Left ventricle myocardium superior (tissue), 1 donor: ENCODE measurements at regions not wholly inside any gene's neighbourhood (a gene's known extent, or its start where the extent isn't known, plus 50 kb on each side); places are given as distances from the start of the nearest gene placed in this dataset.
"Not testable (repeated sequence)": the region's sequence is repeated elsewhere in the genome, so short reads cannot be mapped to it uniquely, and the experiment has no call there.

Source experiments
- ATAC-seq: fragments of 200-7000 bp; cut with Tn5 transposase; one replicate; pipeline ENCODE4 v1.9.1; 2020; ENCODE audit warnings: mild to moderate bottlenecking, moderate library complexity
- DNase-seq: peaks from one replicate; pipeline ENCODE4 v3.0.0-alpha.2; 2020
- intact Hi-C: fragments of 100-400 bp; cut with micrococcal nuclease; formaldehyde crosslinking; loops from one replicate; pipeline ENCODE4 v1.11.0; 2022
- donor health status: DM: no; HTN: yes; CAD: no; lungs with severe emphysema.

DNA sequence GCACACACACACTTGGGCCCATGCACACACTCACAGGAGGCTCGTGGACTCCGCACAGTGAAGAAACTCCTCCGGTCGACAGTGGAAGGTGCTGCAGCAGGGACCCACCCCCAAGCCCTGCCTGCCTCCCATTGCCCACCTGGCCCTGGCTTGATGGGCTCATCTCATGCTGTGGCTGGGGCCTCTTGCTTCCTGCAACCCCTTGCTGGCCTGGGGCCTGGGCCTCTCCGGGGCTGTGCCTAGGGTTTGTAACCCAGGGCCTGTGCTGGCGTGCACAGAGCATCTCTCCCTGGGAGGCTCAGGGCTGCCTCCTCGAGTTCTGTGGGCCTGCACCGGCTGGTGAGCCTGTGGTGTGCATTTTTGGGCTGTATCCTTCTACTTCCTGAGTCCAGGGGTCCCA is 524.0 kb downstream of the GOLGA6L6 start:
- intact Hi-C loops, ATAC-seq: not testable (repeated sequence)
- peak; percentile 10 for DNase-seq

DNA sequence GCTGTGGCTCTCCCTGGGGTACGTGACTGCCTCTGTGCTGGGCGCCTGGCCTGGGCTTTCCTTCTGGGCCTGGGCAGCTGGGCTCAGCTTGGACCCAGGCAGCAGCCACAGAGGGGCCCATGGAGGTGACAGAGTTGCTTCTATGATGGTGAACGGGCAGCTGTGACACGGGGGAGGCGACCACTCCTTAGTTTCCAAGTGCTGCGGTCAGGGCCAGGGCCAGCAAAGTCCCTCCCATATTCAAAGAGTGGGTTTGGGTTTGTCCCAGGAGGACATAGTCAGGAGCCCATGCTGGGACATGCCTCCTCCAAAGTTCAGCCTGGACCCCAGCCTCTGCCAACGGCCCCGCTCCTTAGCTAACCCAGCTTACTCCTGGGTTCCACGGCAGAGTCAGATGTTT is 524.7 kb downstream of the GOLGA6L6 start:
- DNase-seq, intact Hi-C loops, ATAC-seq: not testable (repeated sequence)

DNA sequence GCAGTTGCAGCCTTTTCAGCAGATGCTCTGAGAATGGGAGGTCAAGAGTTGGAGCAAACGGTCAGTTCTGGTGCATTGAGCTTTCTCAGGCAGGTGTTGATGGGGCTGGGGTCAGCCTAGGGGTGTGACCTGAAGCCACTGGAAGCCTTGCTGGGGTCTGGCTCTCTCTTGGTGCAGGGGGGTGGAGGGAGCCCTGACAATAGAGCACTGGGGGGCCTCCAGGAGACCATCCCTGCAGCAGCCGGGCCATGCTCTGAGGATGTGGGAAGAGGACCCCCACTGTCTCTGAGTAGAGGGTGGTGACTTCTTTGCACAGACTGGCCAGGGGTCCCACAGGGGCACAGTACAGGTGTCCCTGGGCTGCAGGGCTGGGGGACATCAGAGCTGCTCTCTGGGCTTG is 528.8 kb downstream of the GOLGA6L6 start:
- ATAC-seq, DNase-seq, intact Hi-C loops: not testable (repeated sequence)

DNA sequence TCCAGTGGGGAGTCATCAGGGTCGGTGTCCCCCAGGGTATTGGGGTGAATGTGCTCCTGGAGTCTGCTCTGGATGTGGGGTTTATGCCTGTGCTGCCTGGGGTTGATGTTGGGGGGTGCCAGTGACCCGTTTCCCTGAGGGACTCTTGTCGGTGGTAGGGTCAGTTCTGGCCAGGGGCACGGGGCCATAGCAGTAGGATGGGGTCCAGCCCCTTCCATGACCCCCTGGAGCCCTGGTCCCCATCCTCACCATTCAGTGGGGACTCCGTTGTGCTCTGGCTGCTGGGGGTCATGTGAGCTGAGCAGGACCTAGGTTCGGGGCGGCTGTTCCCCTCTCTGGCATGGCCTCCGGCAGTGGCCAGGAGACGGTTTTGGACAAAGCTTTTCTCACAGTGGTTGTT is 530.8 kb downstream of the GOLGA6L6 start:
- intact Hi-C loops, DNase-seq, ATAC-seq: not testable (repeated sequence)

DNA sequence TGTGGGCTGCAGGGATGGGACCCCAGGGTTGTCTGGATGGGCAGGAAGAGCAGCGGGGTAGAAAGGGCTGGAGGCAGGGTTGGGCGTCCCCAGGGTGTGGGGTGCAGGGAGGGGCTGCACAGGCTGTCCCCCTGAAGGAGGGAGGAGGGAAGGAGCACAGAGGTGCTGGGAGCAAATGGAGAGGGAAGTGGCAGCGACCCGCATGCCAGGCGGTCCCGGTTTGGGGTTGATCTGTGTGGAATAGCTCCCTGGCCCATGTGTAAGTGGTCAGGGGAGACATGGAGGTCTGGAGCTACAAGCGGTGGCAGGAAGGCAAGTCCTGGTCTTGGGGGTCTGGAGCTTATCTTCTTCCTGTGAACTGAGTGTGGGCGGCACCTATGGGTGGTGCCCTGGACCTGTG is 532.0 kb downstream of the GOLGA6L6 start:
- intact Hi-C loops, DNase-seq, ATAC-seq: not testable (repeated sequence)

DNA sequence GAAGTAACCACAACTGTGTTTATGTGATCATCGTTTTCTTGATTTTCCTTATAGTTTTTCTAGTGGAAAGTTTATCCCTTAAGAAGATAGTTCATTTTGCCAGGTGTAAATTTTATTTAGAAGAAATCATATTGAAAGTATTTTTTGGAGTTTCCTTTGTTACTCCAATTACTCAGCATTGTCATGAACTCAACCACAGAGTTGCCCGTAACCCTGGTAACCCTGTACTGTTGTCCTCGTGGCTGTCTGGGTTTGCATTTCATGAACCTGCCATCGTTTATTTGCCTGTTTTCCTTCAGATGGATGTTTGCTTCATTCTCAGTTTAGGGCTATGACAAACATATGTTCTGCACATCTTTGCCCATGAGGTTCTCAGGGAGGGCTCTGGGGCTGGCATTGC is 534.3 kb downstream of the GOLGA6L6 start:
- intact Hi-C loops, DNase-seq, ATAC-seq: not testable (repeated sequence)

DNA sequence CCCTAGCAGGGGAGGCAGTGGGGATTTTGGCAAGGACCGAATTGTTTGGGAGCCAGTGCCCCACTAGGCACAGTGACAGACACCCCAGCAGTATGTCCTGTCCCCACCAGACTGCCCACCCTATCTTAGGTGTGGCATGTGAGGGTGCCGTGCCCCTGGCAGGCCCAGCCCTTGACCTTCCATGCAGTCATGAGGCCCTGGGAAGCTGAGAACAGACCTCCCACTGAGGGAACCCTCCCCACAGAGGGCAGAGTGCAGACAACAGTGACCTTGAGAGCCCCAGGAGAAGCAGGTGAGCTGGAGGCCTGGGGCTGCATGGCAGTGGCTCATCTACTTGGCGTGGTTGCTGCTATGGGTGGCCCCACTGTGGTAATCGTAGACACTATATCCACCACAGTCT is 538.1 kb downstream of the GOLGA6L6 start:
- DNase-seq, intact Hi-C loops: not testable (repeated sequence)
- ATAC-seq = peak; percentile 33

DNA sequence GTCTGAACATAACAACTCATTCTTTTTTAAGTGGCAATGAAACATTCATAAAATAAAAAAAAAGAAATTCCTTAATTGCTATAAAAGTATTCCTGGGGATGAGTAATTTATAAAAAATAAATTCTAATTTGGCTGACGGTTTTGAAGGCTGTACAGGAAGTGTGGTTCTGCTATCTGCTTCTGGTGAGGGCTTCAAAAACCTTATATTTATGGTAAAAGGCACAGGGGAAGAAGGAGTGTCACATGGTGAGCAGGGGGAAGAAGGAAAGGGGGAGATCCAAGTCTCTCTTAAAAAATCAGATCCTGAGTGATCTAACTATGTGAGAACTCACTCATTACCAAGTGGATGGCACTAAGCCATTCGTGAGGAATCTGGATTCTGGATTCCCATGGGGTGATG is 539.0 kb downstream of the GOLGA6L6 start:
- ATAC-seq, intact Hi-C loops, DNase-seq: not testable (repeated sequence)

DNA sequence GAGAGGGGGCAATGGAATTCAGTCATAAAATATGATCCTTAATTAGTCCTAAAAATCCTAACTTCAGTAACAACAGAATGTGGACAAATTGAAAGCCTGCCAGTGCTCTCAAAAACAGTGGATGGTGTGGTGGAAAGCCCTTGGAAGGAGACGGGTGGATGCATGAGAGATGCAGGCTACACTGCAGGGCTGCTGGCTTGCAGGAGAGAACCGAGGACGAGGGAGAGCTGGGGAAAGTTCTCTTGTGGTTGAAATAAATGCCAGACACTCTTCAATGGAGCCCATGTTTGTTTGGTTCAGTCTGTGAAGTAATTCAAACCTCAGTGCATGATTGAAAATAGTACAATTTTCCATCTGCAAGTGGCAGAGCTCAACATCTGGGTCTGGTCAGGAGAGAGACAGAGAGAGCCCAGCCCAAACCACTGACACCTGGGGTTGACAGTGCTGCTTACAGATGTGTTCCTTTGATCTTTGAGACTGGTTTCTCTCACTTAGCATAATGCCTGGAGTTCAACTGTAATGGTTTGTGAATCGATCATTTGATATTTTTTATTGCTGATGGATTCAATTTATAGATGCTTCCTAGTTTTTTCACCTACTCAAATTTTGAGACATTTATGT is 544.9 kb downstream of the GOLGA6L6 start:
- not testable (repeated sequence) for ATAC-seq, DNase-seq

DNA sequence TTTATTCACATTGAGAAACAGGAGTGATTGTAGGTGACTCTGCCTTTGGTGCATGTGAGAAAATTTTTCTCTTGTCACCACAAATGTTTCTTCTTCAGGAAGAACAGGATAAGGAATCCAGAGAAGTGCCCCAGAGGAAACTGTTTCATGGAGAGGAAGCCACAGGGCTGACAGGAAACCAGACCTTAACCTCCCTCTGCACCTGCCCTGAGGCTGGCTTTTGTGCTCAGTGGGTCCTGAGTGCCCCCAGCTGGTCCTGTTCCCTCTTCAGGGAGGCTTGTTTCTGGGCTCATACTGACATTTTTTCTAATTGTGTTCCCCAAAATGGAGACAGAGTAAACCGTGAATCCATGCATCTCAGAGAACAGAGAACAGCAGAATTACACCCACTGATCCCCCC is 546.3 kb downstream of the GOLGA6L6 start:
- DNase-seq, ATAC-seq, intact Hi-C loops: not testable (repeated sequence)

More for the DNA sequence above, 544.9 kb downstream of the GOLGA6L6 start:
- intact Hi-C loops = not testable (repeated sequence)

DNA sequence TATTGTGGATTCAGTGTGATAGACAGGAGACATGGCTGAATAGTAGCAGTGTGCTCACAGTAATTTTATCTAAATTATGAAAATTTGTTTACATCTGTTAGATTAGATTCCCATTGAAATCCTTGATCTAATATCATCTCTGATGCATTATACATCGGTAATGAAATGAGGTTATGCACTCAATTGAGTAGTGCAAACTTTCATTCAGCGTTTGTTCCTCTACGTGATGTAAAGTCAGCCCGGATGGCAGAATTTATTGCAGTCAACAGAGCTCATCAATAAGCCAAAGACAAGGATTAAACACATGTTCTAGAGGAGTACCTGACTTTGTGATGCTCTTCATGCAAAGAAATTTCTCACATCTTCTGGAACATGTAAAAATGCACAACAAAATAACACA is 549.2 kb downstream of the GOLGA6L6 start:
- ATAC-seq (no peak), DNase-seq (no peak)
- intact Hi-C loops = no loop called here

DNA sequence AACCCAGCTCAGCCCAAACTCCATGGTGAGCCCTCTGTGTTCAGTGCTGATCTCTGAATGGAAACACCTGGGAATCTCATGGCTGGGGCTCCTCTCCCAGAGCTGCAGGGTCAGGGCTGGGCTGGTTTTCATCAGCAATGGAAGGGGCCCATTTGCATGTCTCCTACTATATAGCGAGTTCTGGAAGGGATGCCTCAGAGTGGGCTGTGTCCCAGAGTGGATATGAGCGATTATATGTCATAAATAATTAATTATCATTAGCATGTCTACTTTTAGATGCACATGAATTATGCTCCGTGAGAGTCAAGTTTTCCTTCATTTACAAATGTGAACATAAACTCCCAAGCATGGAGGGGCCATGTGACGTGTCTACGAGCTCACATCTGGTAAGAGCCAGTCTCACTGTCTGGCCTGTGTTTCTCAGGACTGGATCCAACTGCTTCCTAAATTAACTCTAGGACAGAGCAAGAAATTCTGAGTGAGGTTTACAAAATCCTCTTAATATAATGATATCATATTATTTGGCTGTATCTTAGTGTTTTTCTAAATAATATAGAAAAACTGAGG is 553.4 kb downstream of the GOLGA6L6 start:
- ATAC-seq = no peak
- DNase-seq = no peak
- intact Hi-C loops = no loop called here

DNA sequence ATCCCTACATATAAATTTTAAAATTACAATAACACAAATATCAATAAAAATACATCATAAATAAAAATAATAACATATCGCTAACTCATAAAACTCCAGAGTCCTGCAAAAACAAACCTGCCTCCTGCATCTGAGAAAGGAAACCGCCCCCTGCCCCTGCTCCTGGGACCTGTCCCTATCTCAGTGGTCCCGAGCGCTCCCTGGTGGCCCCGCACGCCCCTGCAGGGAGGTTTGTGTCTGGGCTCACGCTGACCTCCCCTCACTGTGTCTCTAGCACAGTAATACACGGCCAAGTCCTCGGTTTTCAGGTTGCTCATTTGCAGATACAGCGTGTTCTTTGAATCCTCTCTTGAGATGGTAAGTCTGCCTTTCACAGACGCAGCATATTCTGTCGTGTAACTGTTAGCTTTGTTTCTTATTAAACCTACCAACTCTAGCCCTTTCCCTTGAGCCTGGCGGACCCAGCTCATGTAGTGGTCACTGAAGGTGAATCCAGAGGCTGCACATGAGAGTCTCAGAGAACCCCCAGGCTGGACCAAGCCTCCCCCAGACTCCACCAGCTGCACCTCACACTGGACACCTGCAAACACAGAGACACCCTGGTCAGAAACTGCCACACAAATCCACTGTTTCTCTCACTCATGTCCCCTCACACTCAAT is 554.1 kb downstream of the GOLGA6L6 start:
- intact Hi-C loops = no loop called here
- ATAC-seq (no peak), DNase-seq (no peak)

DNA sequence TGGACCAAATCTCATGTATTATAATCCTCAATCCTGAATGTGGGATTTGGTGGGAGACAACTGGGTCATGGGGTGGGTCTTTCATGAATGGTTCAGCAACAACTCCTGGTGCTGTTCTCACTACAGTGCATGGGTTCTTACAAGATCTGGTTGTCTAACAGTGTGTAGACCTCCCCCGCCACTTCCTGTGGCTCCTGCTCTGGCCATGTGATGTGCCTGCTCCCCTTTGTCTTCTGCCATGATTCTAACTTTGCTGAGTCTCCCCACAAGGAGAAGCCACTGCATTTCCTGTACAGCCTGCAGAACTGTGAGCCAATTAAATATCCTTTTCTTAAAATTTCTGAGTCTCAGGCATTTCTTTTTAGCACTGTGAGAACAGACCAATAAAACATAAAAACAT is 557.5 kb downstream of the GOLGA6L6 start:
- no peak for DNase-seq
- ATAC-seq = no peak
- intact Hi-C loops = no loop called here

DNA sequence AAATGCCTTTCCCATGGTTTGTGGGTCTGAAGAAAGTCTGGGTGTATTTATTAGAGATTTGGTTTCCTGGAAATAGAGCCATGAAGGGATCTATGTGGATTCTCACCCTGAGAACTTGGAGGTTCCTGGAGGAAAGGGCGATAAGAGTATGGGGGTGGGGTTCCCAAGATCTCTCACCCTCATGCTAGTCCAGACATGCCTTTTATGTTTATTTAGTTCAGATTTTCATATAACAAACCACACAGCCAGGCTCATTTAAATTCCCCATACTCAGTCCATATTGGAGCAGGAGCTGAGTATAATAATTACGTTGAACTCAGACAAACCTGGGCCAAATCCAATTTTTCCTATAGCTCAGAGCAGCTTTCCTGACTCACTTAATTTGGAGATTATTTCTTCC is 566.6 kb downstream of the GOLGA6L6 start:
- no peak for DNase-seq
- no peak for ATAC-seq
- intact Hi-C loops = no loop called here

DNA sequence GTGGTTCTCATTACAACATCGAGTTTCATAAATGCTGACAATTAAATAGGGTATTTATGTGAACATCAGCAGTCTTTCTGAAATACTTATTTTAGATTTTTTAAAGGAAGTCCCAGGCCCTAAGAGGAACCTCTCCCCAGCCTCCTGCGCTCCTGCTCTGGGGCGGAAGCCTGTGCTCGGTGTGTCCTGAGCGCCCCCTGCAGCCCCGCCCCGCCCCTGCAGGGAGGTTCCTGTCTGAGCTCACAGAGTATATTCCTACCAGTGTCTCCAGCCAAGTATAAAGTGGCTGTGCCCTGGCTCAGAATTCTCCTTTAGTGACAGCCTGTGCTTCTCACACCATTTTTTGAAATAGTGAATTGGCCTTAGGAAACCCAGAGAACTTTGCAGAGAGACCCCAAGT is 567.9 kb downstream of the GOLGA6L6 start:
- ATAC-seq (no peak), DNase-seq (no peak)
- intact Hi-C loops = no loop called here

DNA sequence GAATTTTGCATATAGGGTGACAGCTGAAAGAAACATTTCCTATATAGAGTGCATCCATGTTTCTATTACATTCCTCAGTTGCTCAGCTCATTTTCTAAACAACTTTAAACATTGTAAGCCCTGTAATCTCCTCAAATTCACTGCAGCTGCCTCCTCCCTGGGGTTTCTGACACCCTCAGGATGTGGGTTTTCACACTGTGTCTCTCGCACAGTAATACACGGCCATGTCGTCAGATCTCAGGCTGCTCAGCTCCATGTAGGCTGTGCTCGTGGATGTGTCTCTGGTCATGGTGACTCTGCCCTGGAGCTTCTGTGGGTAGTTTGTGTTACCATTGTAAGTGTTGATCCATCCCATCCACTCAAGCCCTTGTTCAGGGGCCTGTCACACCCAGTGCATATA is 569.0 kb downstream of the GOLGA6L6 start:
- intact Hi-C loops, ATAC-seq, DNase-seq: not testable (repeated sequence)

DNA sequence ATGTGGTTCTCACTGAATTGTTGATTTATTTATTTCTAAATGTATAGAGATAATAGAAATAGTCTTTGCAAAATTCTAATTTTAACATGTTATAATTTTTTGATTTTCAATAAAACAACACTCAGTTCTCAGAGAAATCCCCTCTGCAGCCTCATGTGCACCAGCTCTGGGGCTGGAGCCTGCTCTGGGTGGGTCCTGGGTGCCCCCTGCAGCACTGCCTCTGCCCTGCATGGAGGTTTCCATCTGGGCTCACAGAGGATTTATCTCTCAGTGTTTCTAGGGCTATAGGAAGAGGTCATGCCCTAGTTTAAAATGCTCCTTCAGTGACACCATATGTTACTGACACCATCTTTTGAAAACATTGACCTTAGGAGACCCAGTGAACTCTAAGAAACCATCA is 576.0 kb downstream of the GOLGA6L6 start:
- intact Hi-C loops, DNase-seq, ATAC-seq: not testable (repeated sequence)

DNA sequence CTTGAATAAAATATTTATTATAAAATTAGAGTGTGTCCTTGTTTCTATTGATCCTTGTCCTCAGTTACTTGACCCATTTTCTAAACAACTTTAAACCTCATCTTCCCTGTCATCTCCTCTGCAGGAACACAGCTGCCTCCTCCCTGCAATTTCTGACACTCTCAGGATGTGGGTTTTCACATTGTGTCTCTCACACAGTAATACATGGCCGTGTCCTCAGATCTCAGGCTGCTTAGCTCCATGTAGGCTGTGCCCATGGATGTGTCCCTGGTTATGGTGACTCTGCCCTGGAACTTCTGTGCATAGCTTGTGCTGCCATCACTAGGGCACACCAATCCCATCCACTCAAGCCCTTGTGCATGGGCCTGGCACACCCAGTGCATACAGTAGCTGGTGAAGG is 577.1 kb downstream of the GOLGA6L6 start:
- intact Hi-C loops, DNase-seq, ATAC-seq: not testable (repeated sequence)

DNA sequence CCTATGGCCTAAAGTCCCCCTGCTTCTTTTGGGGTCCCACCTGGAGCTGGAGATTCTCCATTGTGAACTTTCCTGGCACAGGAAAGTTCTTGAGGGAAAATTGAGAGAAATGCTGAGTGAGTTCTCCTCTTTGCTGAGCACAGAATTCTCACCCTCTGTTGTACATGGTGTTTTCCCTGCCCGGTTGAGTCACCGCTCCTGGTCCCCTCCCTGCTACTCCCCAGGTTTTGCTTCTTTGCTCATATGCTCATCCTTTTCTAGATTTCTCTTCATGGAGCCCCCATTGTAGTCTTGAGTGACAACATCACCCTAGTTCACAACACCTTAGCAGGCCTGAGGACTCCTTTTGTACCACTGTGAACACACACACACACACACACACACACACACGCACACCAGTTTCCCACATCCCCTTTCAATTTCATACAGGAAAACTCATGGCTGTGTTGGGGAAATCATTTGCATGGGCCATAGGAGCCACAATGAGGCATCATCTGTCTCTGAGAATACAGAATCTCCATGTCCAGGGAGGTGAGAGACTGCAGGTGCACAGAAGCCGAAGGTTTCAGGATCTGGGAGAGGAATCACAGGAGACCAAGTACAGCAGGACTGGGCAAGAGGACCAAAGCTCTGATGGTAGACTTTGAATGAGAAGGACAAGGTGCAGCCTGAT is 585.3 kb downstream of the GOLGA6L6 start:
- intact Hi-C loops = no loop called here
- DNase-seq (no peak), ATAC-seq (no peak)
